IPS DF 19.7 (cell line): ENCODE measurements at regions not wholly inside any gene's neighbourhood (a gene's known extent, or its start where the extent isn't known, plus 50 kb on each side); places are given as distances from the start of the nearest gene placed in this dataset.
"Not testable (repeated sequence)": the region's sequence is repeated elsewhere in the genome, so short reads cannot be mapped to it uniquely, and the experiment has no call there.

Experiments
- DNase-seq: peaks from one replicate; pipeline ENCODE4 v3.0.0-alpha.2; 2013; ENCODE audit warnings: low read depth, low spot score

DNA sequence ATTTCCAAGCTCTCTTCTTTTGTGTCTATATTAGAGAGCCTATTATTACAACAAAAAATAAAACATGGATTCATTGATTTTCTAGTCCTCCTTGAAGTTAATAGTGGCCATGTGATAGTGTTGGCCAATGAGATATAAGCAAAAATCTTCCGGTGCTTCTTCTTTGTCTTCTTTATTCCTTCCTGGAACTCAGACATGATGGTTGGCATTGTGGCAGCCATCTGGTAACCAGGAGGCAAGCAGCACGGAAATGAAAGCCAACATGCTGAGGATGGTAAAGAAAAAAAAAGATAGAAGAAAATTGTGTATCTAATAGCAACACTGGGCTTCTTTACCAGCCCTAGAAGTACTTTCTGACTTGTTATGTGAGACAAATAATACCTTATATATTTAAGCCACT is 50.8 kb upstream of the SEL1L start:
- DNase-seq, result no peak

DNA sequence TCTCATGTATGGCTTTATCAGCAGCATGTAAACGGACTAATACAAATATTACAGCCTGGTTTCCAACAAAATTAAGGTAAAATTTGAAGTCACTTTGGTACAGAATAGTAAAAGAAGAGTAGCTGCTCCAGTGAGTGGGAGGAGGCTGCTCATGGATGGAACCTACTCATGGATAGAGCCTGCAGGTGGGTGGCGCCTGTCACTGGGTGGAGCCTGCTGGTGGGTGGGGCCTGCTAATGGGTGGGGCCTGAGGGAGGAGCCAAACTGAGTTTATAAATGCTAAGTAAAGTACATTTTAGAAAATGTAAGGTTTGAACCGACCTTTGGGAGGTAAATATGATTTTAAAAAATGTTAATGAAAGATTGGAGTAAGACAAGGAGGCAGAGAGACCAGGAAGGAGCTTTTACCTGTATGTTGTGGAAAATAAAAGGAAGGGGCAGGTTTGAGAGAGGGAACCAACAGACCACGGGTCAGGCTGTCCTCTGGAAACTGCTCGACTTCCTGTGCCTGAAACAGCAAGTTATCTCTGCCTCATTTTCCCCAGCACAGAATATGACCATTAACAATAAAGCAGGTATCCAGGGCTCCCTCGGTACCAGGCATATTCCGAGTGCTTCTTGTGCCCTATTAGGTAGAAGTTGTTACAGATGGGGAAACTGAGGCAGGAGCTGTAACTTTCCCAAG is 55.9 kb upstream of the SEL1L start:
- DNase-seq, result no peak

DNA sequence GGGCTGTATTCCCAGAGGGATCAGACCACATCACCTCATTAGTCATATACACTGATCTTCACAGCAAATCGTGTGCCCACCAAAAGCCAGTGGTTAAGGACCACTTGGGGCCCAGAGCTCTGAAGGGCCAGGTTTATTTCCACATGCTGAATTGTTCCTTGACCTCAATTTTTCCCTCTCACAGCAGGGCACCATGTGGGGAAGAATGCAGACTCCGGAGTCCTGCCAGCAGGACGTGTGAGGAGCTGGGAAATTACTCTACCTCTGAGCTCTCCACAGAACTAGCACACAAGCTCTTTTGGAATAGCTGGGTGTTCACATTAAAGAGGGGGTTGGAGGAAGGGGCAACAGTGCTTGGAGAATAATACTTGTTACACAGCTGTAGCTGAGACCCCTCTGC is 57.6 kb upstream of the SEL1L start:
- no peak for DNase-seq

DNA sequence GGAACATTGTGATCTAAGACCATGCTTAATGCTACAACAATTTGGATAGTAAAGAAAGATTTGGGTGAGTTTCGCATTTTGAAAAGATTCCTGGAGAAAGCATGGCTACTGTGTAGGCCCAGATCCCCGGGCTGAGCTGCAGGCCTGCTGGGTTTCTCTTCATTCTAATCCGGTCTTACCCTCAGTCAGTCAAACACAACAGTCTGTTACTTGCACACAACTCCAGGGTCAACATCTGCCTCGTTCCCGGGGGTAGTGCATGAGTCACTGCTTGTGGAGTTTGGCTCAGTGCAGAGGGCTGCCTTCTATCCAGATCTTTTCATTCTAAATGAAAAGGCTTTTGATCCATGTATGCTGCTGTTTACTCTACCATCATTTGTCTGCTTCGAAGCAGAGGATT is 60.4 kb upstream of the SEL1L start:
- no peak for DNase-seq

DNA sequence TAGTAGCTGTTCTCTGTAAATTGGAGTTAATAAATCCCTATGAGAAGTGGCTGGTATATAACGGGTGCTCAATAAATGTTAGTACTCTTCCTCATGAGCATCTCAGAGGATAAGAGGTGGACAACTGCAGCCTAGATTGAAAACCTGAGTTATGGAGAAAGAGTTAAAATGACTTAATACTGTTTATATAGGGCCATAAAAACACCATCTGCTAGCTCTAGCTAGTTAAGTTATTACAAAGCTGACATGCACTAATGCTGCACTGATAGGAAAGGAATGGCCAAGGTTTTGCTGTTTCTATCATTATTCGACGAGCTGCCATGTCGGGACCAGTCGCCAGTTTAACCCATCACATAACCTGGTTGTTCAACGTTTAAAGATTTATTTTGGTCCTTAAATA is 72.0 kb upstream of the SEL1L start:
- DNase-seq, result no peak

DNA sequence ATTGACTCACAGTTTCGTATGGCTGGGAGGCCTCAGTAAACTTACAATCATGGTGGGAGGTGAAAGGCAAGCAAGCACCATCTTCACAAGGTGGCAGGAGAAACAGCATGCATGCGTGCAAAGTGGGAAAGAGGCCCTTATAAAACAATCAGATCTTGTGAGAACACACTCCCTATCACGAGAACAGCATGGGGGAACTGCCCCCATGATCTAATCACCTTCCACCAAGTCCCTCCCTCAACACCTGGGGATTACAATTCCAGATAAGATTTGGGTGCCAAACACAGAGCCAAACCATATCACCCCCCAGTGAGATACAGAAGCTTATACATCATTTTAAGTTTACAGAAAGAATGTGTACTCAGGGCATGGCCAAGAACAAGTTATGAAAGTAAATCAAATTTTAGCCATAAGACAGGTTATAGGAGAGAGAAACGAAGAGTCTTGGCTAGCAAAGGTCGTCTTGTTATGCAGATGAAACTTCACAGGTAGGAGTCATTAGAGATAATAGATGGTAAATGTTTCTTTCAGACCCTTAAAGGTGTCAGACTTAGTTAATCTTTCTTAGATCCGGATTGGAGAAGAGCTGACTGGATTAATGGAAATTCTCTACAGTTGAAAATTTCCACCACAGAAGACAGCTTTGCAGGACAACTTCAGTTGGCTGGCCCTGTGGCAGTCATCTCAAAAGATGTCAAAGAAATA is 79.8 kb upstream of the SEL1L start:
- no peak for DNase-seq

DNA sequence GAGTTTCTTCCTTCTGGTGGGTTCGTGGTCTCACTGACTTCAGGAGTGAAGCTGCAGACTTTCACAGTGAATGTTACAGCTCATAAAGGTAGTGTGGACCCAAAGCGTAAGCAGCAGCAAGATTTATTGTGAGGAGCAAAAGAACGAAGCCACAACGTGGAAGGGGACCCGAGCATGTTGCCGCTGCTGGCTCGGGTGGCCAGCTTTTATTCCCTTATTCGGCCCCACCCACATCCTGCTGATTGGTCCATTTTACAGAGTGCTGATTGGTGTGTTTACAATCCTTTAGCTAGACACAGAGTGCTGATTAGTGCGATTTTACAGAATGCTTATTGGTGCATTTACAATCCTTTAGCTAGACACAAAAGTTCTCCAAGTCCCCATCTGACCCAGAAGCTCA is 80.6 kb upstream of the SEL1L start:
- not testable (repeated sequence) for DNase-seq

DNA sequence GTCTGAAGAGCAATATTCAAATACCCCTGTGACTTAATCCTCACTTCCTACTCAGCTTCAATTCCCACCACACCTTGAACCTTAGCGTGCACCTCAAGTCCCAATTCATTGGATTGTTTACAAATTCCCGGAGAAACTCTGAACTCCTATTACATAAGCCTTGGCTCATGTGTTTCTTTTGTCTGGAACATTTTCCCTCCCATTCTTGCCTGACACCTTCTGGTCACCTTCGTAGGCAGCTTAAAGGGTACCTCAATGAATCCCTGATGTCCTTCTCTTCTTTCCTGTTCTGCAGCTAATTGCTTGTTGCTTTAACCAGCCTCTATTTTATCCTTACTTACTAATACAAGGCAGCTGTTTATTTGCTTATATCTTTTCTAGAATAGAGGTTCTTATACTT is 85.0 kb upstream of the SEL1L start:
- no peak for DNase-seq

DNA sequence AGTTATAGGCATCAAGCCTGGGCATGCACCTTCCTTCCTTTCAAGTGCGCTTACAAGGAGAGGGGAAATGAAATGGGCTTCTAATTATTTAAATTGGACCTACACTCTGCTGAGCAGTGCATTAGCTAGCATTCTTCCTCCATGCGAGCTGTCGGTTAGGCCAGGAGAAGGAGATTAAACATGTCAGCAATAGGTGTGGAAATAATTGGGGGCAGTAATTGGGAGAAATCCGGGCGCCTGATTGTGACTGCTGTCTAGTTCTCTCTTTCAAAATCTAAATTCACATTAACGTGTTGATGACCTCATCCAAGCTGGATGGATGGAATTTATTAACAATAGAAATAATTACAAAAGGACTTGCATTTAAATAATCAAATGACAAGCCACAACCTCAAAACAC is 86.2 kb upstream of the SEL1L start:
- no peak for DNase-seq

DNA sequence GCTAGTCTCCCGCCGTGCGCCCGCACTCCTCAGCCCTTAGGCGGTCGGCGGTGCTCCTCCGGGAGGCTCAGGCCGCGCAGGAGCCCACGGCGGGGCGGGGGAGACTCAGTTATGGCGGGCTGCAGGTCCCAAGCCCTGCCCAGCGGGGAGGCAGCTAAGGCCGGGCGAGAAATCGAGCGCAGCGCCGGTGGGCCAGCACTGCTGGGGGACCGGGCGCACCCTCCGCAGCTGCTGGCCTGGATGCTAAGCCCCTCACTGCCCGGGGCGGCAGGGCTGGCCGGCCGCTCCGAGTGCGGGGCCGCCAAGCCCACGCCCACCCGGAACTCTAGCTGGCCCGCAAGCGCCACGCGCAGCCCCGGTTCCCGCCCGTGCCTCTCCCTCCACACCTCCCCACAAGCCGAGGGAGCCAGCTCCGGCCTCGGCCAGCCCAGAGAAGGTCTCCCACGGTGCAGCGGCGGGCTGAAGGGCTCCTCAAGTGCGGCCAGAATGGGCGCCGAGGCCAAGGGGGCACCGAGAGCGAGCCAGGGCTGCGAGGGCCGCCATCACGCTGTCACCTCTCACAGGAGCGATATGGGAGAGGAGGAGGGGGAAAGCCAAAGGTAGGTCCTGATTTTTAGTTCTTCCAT is 90.2 kb upstream of the SEL1L start:
- DNase-seq, result not testable (repeated sequence)

DNA sequence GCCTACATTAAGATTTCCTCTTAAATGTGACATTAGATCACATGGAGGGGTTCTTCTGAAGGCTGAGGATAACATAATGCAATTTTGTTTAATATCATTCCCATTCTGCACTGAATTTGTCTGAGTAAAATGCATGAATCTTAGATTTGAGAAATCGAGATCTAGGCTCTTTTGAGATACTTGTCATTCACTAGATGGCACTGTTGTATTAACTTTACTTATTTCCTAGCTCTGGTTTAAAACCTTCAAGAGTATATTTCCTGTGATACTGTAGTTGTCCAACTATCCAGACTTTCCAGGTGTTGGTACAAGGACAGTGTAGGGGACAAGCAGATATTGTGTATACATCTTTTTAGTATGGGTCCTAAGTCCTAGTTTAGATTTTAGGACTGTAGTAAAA is 91.7 kb upstream of the SEL1L start:
- no peak for DNase-seq

DNA sequence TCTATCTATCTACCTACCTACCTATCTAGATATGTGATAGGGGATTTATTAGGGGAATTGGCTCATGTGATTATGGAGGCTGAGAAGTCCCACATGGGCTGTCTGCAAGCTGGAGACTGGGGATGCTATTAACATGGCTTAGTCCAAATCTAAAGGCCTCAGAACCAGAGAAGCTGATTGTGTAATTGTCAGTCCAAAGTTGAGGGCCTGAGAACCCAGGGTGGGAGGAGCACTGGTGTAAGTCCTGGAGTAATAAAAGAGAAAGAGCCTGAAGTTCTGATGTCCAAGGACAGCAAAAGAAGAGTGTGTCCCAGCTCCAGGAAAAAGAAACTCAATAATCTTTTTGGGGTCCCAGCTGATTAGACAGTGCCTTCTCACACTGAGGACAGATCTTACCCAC is 98.5 kb upstream of the SEL1L start:
- DNase-seq, result no peak

DNA sequence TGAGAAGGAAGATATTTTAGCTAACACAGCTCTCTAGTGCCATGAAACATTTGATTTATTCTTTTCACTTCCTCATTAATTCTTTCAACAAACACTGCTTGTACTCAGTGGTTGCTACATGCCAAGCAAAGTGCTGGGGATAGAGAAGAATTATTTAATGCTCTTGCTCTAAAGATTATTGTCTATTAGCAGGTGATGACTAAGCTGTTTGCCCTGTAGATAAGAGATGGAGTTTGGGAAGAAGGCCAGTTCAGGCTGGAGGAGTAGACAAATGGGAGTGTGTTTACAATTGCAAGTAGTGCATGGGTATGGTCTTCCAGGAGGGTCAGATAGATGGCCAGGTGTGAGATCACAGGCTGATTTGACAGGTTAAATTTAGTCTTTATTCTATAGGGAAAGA is 99.8 kb upstream of the SEL1L start:
- DNase-seq, result no peak

DNA sequence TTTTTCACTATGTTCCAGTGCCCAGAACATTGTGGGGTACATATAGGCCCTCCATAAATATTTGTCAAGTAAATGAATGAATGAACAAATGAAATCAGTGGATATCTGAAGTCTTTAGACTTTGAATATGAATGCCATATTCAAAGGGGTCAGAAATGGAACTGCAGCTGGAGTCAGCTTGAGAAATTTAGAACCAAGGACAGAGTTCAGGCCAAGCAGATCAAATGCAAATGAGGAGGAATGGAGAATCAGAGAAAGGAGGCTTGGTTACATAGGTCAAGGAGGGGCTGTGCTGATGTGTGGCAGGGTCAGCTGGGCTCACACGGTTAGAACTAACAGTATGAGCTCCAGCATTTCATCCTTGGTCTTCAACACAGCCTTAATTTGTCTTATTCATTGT is 104.0 kb upstream of the SEL1L start:
- DNase-seq, result no peak

DNA sequence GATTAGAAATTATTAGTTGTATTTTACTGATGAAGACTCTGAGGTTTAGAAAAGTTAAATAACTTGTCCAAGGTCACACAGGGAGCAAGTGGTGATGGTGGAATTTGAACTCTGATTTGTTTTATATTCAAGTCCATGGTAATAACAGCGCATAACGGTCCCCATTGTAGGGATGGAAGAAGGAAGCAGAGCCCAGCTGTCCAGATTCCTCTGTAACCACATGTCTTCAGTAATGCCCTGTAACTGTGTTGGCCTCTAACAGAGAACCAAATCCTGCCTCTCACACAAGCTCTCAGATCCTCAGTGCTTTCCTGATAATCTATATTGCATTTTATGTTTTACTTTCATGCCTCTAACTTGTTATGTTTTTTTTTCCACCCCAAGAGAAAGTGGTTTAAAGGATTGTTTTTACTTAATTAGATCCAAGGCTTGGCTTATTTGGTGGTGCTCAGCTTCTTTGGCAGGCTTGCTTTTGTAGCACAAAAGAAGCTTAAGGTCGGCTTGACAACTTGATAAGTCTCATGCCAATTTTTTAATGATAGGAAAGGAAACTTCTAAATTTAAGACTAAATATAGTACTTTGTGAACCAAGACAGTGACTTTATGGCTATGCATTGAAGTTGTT is 105.1 kb upstream of the SEL1L start:
- DNase-seq, result no peak

DNA sequence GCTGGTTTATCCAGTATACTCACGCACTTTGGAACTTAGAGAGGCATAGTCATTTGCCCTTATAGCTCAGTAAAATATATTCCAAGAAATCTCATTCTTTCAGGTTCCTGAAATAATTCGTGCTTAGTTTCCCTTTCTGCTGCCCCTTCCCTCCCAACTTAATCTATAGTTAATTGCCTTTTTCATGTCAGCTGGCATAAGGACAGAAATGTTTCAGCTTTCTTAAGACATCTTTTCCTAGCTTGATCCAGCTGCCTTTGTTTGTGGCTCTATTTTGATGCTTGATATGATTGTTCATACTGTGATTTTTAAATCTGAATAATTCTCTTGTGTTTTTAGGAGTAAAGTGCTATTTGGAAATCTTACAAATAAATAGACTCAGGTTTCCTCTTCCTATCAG is 120.0 kb upstream of the SEL1L start:
- no peak for DNase-seq

DNA sequence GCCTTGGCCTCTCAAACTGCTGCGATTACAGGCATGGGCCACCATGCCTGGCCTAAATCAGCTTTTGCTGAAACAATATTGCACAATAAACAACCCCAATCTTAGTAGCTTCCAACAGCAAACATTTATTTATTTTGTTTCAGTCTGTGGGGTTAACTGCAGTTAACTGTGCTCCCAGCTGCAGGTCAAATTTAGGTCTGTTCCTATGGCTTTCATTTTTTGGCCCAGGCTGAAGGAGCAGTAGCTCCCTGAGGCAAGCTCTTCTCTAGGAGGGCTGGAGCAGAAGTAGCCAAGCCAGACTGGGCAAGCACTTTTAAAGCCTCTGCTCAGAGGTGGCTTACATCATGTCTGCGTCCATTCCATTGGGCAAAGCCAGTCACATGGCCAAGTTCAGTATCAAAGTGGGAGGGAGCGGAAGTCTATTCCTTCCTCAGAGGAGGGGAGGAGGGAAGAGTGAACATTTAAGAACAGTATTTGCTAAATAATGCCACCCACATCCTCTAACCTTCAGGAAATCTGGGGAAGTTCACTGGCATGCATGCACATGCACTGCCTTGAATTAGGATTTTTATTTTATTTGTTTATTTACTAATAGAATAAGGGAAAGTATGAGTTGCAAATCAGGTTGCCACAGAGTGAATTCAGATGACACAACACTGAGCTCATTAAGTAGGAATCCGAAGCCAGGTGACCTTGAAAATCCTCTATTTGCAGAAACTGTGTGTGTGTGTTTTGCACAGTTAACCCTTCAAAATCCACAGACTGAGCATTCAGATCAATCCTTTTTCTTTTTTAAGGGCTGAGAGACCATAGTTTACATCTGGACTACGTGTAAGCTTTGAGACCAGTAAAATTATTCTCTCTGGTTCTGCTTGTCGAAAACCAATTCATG is 122.0 kb upstream of the SEL1L start:
- DNase-seq, result no peak

DNA sequence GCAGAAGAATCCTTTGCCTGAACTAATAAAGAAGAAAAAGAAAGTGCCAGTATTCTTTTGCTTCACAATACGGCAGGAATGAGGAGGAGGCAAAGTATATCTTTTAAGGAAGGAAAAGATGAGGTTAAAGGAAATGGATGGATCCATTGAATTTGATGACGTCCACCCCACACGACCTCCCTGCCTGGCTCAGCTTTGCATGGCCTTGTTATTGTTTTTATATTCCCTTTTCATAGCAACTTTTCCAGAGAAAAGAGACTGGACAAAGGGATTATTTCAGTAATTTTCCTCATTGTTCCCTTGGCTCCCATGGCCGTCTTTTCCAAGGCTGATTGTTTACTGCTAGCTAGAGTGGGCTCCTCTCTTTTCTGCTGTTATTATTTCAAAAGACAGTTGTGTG is 123.2 kb upstream of the SEL1L start:
- no peak for DNase-seq

DNA sequence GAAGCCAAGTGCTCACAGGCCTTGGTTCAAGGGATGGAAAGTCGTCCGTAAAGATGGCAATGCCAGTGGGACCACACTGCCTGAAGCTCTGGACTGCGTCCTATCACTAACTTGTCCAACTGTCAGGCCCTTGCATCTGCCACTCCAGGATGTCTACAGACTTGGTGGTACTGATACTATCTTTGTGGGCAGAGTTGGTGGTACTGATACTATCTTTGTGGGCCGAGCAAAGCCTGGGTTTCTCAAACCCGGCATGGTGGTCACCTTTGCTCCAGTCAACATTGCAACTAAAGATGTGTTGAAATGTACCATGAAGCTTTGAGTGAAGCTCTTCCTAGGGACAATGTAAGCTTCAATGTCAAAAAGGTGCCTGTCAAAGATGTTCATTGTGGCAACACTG is 128.4 kb upstream of the SEL1L start:
- no peak for DNase-seq

DNA sequence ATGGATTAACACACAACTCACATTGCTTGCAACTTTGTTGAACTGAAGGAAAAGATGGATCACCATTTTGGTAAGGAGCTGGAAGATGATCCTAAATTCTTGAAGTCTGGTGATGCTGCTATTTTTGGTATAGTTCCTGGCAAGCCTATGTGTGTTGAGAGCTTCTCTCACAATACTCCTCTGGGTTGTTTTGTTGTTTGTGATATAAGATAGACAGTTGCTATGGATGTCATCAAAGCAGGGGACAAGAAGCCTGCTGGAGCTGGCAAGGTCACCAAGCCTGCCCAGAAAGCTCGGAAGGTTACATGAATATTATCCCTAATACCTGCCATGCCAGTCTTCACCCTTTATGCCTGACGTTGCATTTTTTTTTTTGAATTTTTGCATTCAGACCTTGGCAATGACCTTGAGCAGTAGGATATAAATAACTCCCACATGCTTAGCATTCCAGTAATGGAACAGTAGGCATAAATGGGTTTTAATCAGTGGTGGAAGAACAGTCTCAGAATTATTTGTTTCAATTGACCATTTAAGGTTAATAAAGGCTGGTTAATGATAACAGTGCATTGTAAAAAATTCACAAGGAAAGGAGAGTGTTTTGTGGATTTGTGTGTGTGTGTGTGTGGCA is 129.0 kb upstream of the SEL1L start:
- DNase-seq, result no peak

DNA sequence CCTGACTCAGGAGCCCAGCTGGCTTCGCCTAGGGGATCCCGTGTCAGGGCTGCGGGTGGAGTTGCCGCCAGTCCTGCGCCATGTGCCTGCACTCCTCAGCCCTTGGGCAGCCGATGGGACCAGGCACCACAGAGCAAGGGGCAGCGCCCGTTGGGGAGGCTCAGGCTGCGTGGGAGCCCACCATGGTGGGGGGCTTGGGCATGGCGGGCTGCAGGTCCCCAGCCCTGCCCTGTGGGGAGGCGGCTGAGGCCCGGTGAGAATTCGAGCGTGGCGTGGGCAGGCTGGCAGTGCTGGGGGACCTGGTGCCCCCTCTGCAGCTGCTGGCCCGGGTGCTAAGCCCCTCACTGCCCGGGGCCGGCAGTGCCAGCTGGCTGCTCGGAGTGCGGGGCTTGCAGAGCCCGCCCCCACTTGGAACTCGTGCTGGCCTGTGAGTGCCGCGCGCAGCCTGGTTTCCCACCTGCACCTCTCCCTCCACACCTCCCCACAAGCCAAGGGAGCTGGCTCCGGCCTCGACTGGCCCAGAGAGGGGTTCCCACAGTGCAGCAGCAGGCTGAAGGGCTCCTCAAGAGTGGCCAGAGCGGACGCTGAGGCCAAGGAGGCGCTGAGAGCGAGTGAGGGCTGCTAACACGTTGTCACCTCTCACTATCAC is 135.1 kb upstream of the SEL1L start:
- DNase-seq, result no peak
